Osteocyte (in vitro differentiated cells): ENCODE measurements at regions not wholly inside any gene's neighbourhood (a gene's known extent, or its start where the extent isn't known, plus 50 kb on each side); places are given as distances from the start of the nearest gene placed in this dataset.
"Not testable (repeated sequence)": the region's sequence is repeated elsewhere in the genome, so short reads cannot be mapped to it uniquely, and the experiment has no call there.

Experiments used
- DNase-seq: peaks from one replicate; pipeline ENCODE4 v3.0.0; 2021; ENCODE audit warnings: mixed read lengths; ENCODE audit not compliant: unreplicated experiment; ENCODE audit errors: extremely low spot score
- H3K27ac Mint-ChIP-seq: one replicate; pipeline ENCODE4 v1.8.0; 2021; ENCODE audit warnings: mild to moderate bottlenecking, mixed read lengths; ENCODE audit not compliant: unreplicated experiment
- H3K27me3 Mint-ChIP-seq: one replicate; pipeline ENCODE4 v1.8.0; 2021; ENCODE audit warnings: mixed read lengths; ENCODE audit not compliant: unreplicated experiment
- H3K36me3 Mint-ChIP-seq: one replicate; pipeline ENCODE4 v1.8.0; 2021; ENCODE audit warnings: mixed read lengths; ENCODE audit not compliant: unreplicated experiment
- H3K4me1 Mint-ChIP-seq: one replicate; pipeline ENCODE4 v1.8.0; 2021; ENCODE audit warnings: mixed read lengths; ENCODE audit not compliant: unreplicated experiment
- H3K4me3 Mint-ChIP-seq: one replicate; pipeline ENCODE4 v1.8.0; 2021; ENCODE audit warnings: mild to moderate bottlenecking, moderate library complexity, mixed read lengths; ENCODE audit not compliant: unreplicated experiment
- H3K9me3 Mint-ChIP-seq: one replicate; pipeline ENCODE4 v1.8.0; 2021; ENCODE audit warnings: mixed read lengths; ENCODE audit not compliant: unreplicated experiment
- CTCF ChIP-seq: fragments of 200-600 bp; sonication (generic); IDR thresholded peaks from 2 replicates; pipeline ENCODE4 v1.5.0; 2021; ENCODE audit warnings: antibody characterized with exemption, mild to moderate bottlenecking, moderate library complexity

GRCh38 chr12:68984796-68985573 lies 52.0 kb upstream of the CPM start:
- peaks cover 10% of the 10 kb centered on the region for H3K9me3 Mint-ChIP-seq
- no peak overlapping the region for H3K27ac Mint-ChIP-seq
- no peaks in the 10 kb centered on the region for H3K36me3 Mint-ChIP-seq
- H3K4me3 Mint-ChIP-seq = no peak overlapping the region
- no peak for TF ChIP-seq CTCF
- H3K27me3 Mint-ChIP-seq = peaks cover 18% of the 10 kb centered on the region
- H3K4me1 Mint-ChIP-seq = no peaks in the 10 kb centered on the region
- no peak for DNase-seq

GRCh38 chr12:68997526-68997925 lies 64.6 kb upstream of the CPM start:
- not testable (repeated sequence) for H3K27me3 Mint-ChIP-seq, H3K36me3 Mint-ChIP-seq, H3K27ac Mint-ChIP-seq, H3K9me3 Mint-ChIP-seq, H3K4me3 Mint-ChIP-seq, H3K4me1 Mint-ChIP-seq, DNase-seq

- H3K27ac Mint-ChIP-seq = no peak overlapping the region
- H3K4me1 Mint-ChIP-seq = peaks cover 2% of the 10 kb centered on the region
- H3K9me3 Mint-ChIP-seq = no peaks in the 10 kb centered on the region
- H3K4me3 Mint-ChIP-seq = no peak overlapping the region
- no peak for TF ChIP-seq CTCF
- H3K27me3 Mint-ChIP-seq = no peaks in the 10 kb centered on the region
- no peaks in the 10 kb centered on the region for H3K36me3 Mint-ChIP-seq
- DNase-seq = no peak
These were observed 65.1 kb upstream of the CPM start for GRCh38 chr12:68998041-68998440.

- Mint-ChIP-seq H3K4me1 (peaks cover 2% of the 10 kb centered on the region), H3K4me3 (no peak overlapping the region), H3K9me3 (no peaks in the 10 kb centered on the region), H3K27ac (no peak overlapping the region), H3K27me3 (no peaks in the 10 kb centered on the region), H3K36me3 (no peaks in the 10 kb centered on the region)
- DNase-seq = no peak
- TF ChIP-seq CTCF = no peak
These were observed 67.1 kb upstream of the CPM start for GRCh38 chr12:69000074-69000473.

- no peak overlapping the region for H3K4me3 Mint-ChIP-seq
- no peaks in the 10 kb centered on the region for H3K9me3 Mint-ChIP-seq
- H3K27ac Mint-ChIP-seq = no peak overlapping the region
- H3K27me3 Mint-ChIP-seq = no peaks in the 10 kb centered on the region
- H3K4me1 Mint-ChIP-seq = peaks cover 2% of the 10 kb centered on the region
- no peak for DNase-seq
- H3K36me3 Mint-ChIP-seq = no peaks in the 10 kb centered on the region
- TF ChIP-seq CTCF = no peak
These were observed 67.7 kb upstream of the CPM start for GRCh38 chr12:69000540-69001243.
